Spleen (tissue), 7 donors: ENCODE measurements at regions not wholly inside any gene's neighbourhood (a gene's known extent, or its start where the extent isn't known, plus 50 kb on each side); places are given as distances from the start of the nearest gene placed in this dataset.

Experiments used
- POLR2A ChIP-seq, 3 donors: fragments of 450-650 bp; IDR thresholded peaks; one replicate each; pipeline ENCODE4 v1.5.1; 2017; ENCODE audit warnings: antibody characterized with exemption in 3 of 3, mild to moderate bottlenecking in 1 of 3
- POLR2AphosphoS5 ChIP-seq, 3 donors: sonication (generic); formaldehyde crosslinking; IDR thresholded peaks; one replicate each; pipeline ENCODE4 v1.5.1; 2017; ENCODE audit warnings: antibody characterized with exemption in 3 of 3
- TF ChIP-seq, protein P1 (sequence below), 11 experiments: fragments of 200-600 bp in 7 of 11; fragments of 450-650 bp in 4 of 11; sonication (generic) in 4 of 11; IDR thresholded peaks in 8 of 11; conservative IDR thresholded peaks in 3 of 11; 1 replicate in 7 of 11; 2 replicates in 4 of 11; pipeline versions ENCODE4 v1.4.0 to v1.8.0; 2016 to 2021; ENCODE audit warnings: antibody characterized with exemption in 11 of 11, inconsistent platforms in 4 of 11, mild to moderate bottlenecking in 1 of 11
- donor health status: DM: no; HTN: no; CAD: no; lungs with moderate emphysema.
- donor health status: DM: no; HTN: no; CAD: no.
- donor health status: DM: no; HTN: no; CAD: no.

DNA sequence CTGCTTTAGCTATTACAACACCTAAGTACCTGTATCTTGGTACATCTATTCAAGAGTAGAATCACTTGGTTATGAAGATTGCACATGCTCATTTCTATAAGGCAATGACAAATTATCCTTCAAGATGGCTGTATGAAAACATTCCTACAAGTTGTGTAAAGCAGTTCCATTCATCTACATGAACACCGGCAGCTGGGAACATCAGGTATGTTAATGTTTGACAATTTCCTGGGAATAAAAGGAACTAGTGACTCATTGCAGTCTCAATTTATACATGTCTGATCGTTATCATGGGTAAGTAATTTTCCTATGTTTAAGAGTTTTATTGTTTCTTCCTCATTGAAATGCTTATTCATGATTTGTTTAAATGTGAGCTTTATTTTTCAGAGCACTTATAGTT lies 203.2 kb upstream of the SEMA3E start:
- TF ChIP-seq, protein P1, sequence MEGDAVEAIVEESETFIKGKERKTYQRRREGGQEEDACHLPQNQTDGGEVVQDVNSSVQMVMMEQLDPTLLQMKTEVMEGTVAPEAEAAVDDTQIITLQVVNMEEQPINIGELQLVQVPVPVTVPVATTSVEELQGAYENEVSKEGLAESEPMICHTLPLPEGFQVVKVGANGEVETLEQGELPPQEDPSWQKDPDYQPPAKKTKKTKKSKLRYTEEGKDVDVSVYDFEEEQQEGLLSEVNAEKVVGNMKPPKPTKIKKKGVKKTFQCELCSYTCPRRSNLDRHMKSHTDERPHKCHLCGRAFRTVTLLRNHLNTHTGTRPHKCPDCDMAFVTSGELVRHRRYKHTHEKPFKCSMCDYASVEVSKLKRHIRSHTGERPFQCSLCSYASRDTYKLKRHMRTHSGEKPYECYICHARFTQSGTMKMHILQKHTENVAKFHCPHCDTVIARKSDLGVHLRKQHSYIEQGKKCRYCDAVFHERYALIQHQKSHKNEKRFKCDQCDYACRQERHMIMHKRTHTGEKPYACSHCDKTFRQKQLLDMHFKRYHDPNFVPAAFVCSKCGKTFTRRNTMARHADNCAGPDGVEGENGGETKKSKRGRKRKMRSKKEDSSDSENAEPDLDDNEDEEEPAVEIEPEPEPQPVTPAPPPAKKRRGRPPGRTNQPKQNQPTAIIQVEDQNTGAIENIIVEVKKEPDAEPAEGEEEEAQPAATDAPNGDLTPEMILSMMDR (IDR thresholded peaks at IDR 0.05 in 8 of 11, conservative IDR thresholded peaks at IDR 0.05 in 3 of 11) = no peak
- TF ChIP-seq POLR2AphosphoS5 (IDR thresholded peaks at IDR 0.05) = no peak
- TF ChIP-seq POLR2A (IDR thresholded peaks at IDR 0.05) = no peak
